GM03348 (cell line): ENCODE measurements at regions not wholly inside any gene's neighbourhood (a gene's known extent, or its start where the extent isn't known, plus 50 kb on each side); places are given as distances from the start of the nearest gene placed in this dataset.

ENCODE experiments used
- DNase-seq: peaks from one replicate; pipeline ENCODE4 v3.0.0; 2012; ENCODE audit warnings: low spot score

DNA sequence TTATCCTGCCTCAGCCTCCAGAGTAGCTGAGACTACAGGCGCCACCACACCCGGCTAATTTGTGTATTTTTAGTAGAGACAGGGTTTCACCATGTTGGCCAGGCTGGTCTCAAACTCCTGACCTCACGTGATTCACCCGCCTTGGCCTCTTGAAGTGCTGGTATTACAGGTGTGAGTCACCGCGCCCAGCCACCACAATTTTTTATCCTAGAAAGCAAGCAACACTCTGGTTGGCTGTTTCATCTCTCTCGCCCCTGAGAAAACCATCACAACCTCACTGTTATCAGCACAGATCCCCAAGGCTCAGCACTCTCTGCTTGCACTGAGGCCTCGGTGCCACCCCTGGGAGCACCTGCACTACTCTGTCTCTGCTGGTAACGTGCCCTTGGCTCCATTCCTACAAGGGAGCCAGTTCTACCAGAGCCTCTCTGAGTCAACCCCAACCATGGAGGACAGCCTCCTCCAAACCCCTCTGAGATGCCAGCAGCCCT, 134.8 kb upstream of the AGAP1 start:
- no peak for DNase-seq

GRCh38 chr2:235360446-235360845, 133.4 kb upstream of the AGAP1 start:
- no peak for DNase-seq

DNA sequence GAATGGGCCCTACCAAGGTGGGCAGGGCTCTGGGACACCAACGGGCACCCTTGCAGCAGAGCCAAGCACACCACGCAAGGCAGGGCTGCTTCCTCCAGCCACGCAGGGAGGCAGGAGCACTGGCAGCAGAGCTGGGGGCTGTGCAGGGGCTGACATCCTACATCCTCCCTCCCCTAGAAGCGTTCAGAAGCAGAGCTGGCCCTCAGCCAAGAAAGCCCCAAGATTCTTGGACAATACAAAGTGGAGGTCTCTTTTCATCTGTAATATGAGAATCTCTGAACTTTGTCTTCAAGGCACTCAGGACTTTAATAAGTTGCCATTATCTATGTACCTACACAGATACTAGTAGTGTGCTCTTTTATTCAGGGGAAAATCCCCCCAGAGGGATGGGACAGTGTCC, 128.1 kb upstream of the AGAP1 start:
- DNase-seq: no peak

GRCh38 chr2:235366390-235366789, 127.5 kb upstream of the AGAP1 start:
- DNase-seq: no peak

DNA sequence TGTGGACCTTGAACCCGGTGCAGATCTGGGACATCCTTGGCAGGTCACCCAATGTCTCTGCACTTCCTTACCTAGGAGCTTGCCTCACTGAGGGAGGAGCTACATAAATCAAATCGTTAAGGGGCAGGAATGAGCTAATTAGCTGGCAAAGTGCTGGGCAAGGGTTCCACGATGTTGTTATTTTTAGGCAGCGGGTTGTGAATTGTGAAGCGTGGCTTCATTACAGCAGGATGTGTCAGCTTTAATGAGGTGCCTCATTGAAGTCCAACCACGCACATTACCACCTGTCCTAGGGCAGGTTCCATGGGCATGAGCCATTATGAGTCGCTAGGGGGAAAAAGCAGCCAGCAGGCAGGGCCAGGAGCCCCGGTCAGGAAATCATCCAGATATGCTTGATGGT, 127.0 kb upstream of the AGAP1 start:
- no peak for DNase-seq

GRCh38 chr2:235371018-235371417, 122.8 kb upstream of the AGAP1 start:
- DNase-seq: no peak

GRCh38 chr2:235373171-235373570, 120.7 kb upstream of the AGAP1 start:
- no peak for DNase-seq

DNA sequence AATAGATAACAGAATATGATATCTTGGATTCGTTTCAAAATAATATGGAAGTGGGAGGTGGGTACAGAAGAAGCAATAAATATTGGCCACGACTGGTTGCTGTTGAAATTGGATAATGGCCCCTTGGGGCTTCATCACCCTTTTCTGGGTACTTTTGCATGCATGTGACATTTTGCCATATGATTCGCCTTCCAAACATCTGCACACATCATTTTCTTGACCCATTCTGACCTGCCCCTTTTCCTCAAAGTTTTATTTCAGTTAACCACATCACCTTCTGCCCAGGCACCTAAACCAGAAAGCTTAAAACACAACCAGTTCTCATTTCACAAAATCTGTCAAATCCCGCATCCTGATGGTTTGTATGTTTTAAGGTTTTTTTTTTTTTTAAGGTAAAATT, 116.7 kb upstream of the AGAP1 start:
- no peak for DNase-seq

DNA sequence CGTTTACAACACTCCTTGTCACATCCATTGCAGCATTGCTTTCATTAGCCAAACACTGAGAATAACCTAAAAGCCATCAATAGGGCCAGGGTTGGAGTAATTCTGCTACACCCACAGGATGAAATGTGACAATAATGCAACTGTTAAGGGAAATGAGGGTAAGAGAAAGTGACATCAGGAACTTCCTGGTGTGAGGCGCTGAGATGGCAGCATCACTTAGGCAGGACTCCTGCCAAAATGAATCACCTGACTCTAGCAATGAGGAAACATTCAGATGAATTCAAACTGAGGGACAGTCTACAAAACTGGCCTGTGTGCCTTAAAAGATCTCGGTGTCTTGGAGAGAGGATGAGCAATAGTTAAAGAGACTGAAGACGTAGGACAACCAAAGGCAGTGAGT, 115.6 kb upstream of the AGAP1 start:
- no peak for DNase-seq

- no peak for DNase-seq
These were observed 114.9 kb upstream of the AGAP1 start for GRCh38 chr2:235378944-235379343.

DNA sequence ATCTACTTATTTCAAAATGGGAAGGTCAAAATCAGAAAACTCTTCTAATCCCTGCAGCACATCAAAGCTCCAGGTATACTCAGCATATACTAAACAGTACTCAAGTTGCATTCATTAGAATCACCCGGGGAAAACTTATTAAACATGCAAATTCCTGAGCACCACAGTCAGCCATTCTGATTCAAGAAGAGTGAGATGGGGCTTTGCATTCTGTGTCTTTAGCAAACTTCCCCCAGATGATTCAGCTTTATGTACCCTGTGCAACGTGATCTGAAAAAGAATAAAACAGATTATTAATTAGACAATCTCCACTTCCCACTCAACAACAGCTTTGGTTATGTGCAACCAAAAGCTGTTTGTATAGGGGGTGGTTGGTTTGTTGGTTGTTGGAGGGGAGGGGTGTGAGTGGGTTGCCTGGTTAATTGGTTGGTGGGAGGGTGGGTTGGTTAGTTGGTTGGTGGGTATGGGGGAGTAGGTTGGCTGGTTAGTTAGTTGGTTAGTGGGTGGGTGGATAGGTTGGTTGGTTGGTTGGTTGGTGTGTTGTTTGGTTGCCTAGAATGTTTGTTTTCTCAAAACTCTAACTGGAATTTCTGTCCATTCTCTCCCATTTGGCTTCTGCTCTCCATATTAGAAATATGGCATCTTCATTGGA, 112.5 kb upstream of the AGAP1 start:
- no peak for DNase-seq

DNA sequence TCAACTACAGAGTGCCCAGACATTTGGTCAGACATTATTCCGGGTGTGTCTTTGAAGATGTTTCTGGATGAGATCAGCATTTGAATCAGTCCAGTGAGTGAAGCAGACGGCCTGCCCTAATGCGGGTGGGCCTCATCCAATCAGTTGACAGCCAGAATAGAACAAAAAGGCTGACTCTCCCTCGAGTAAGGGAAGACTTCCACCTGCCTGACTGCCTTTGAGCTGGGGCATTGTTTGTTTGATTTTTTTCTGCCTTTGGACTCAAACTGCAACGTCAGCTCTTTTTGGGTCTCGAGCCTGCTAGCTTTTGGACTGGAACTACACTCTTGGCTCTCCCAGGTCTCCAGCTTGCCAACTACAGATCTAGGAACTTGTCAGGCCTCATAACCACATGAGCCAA, 111.7 kb upstream of the AGAP1 start:
- DNase-seq: no peak

DNA sequence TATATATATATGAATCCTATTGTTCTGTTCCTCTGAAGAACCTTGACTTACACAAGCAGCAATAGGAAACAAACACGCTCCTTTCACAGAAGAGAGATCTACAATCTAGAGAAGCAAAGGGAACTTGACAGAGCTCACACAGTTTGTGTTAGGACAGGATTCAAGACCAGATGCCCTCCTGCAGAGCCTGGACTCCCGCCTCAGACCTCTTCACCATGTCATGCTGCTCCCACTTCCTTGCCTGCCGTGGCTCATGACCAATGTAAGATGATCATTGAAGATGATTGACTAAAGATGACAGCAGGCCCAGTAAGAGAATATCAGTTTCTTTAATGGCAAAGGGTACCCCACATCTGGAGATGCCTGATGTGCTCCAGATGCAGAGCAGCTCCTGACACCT, 111.2 kb upstream of the AGAP1 start:
- no peak for DNase-seq

DNA sequence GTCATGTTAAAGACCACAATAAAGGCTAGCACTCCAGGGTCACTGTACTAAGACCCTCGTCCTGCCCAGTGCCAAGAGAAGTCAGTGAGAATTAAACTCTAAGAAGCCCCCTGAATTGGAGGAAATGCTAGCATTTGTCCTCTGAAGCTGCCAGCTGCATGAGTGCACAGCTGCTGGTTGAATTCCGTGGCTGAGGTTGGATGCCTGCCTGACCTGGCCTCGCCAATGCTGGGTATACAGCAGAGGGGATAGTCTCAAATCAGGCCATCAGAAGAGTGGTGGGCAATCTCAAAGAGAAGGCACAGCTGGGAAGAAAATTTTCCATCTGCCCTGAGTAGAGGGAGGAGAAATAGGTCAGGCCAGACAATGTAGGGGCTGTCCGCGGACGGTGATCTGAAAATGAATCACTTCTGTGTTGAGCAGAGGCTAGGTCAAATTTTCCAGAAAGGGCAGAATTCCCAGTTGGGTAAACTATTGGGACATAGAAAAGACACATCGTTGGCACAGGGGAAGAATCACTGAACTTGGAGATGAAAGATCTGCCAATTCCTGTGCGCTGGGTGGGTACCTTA, 110.5 kb upstream of the AGAP1 start:
- no peak for DNase-seq

DNA sequence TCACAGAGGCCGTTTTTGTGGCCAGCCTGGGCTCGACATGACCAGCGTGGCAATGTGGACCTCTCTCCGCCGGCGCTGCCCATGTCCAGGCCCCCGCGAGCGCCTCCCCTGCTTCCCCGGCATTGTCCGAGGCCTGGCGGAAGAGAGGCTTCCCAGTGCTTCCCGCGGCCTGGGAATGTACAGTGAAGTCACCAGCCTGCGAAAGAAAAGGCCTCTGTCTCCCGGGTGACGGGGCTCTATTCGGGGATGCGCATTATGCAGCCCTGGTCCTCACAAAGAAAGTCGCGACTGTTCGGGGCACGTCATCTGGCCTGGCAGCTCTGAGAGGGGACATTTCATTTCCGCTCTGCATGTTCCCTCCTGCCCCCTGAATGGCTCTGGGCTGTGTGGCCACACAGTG, 109.2 kb upstream of the AGAP1 start:
- no peak for DNase-seq

DNA sequence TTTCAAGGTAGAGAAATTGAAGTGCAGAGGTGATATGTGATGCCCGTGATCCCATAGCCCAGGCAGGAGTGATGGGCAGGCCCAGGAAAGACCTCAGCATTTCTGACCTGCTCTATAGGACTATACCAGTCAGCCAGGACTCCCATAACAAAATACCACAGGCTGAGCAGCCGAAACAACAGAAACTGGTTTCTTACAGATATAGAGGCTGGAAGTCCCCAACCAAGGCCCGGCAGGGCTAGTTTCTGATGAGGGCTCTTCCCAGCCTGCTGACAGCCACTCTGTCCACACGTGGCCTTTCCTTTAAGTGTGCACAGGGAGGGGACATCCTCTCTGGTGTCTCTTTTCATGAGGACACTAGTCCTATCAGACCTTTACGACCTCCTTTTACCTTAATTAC, 104.2 kb upstream of the AGAP1 start:
- DNase-seq: no peak

DNA sequence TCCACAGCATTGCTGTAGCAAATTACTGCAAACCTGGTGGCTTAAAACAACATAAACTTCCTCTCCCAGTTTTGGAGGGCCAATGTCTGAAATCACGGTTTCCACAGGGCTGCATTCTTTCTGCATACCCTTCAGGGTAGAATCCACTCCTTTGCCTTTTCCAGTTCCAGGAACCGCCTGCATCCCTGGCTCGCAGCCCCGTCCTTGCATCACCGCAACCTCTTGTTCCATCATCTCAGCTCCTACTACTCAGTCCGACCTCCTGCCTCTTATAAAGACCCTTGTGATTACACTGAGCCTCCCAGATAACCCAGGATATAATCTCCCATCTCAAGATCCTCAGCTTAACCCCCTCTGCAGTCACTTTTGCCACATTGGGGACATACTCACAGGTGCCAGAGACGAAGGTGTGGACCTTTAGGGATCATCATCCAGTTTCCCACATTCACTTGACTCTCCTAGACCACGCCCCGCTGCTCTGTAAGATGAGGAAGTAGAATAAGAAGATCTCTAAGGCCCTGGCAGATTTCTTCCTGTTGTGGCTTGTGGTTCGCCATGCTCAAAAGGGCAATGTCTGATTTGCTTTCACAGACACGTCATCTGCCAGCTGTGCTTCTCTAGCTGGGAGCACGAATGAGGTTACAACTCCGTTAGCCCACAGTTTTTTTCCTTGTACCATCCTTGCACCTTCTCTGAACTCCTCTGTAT, 103.6 kb upstream of the AGAP1 start:
- no peak for DNase-seq

DNA sequence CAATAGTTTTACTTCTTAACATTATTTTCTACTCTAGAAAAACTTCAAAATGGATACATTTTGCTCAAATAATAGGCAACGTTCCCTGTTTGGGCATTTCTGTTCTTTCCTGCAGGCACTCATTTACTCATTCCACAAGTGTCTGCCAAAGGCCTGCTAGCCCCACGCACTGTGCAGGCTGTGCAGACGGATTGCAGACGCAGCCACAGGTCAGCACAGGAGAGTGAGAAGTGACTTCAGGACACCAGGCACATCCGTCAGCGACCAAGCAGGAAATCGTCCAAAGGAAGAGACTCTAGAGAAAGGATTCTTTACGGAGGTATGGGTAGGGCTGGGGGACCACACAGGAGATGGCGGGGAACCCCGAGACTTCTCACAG, 103.0 kb upstream of the AGAP1 start:
- DNase-seq: no peak

DNA sequence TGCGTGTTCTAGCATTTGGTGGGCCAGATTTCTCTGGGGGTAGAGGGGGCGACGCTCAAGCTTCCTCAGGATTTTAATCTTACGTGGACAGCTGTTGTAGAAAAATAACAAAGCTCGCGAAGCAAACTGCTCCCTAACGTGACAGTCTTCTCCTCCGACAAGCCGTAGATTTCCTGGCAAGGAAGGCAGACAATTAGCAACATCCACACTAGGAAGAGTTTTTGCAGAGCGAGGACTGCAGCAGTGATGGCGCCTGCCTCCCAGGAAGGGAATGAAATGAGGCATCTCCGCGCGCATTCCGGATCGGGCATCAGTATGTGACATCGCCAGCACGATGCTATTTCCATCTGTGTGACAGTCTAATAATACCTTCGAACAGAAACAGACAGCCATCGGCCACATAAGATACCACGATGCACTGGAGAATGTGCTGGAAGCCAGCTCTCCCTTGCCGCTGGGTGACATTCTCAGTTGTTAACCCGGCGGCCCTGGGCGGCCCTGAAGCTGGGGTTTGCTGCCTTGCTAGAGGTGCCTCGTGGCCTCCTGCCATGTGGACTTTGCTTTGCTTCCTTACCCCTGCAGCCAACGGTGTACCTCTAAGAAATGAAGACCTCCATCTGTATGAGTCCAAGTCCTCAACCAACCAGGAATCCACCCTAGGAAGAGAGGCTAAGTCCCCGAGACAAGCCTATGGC, 101.8 kb upstream of the AGAP1 start:
- DNase-seq: no peak

DNA sequence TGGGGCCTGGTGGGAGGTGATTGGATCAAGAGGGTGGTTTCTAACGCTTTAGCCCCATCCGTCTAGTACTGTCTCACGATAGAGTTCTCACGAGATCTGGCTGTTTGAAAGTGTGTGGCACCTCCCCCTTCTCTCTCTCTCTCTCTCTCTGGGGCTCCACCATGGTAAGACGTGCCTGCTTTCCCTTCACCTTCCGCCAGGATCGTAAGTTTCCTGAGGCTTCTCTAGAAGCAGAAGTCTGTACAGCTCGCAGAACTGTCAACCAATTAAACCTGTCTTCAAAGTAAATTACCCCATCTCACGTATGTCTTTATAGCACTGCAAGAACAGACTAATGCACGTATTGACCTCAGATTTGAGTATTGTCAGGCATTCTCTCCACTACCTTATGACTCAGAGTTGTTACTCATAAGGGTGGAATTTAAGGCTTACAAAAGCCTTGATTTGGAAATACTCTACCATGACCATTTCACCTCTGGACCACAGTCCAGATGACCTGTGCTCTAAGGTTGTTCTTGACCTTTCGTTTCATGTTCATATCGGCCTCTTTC, 99.5 kb upstream of the AGAP1 start:
- peak; percentile 63 for DNase-seq

GRCh38 chr2:235396071-235396846, 97.6 kb upstream of the AGAP1 start:
- no peak for DNase-seq

DNA sequence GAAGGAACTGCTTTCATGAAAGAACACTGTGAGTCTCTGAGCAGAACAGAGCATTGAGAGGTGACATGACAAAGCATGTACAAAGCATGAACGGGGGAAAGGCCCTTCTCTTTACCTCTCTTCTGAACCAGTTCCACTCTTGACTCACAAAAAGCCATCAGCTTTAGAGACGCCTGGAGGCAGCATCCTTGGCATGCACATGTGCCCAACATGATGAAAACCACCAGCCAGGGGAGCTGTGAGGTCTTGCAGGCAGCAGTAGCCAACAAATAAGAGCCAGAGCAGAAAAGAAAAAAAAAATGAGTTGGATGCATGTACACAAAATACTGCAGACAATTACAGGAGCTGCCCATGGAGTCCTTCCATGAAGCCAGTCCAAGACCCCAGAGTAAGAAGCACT, 95.5 kb upstream of the AGAP1 start:
- no peak for DNase-seq
